ENCODE measurements at regions not wholly inside any gene's neighbourhood (a gene's known extent, or its start where the extent isn't known, plus 50 kb on each side); places are given as distances from the start of the nearest gene placed in this dataset.
"Not testable (repeated sequence)": the region's sequence is repeated elsewhere in the genome, so short reads cannot be mapped to it uniquely, and the experiment has no call there.

GRCh38 chr7:3182055-3182454 is 119.0 kb upstream of the SDK1 start:
- TF ChIP-seq EZH2 (IDR thresholded peaks at IDR 0.05; ENCODE audit: low read length, unreplicated experiment); CTCF (conservative IDR thresholded peaks at IDR 0.05; ENCODE audit: low read depth, low read length): not testable (repeated sequence)

Data from PC-3 (cell line).